ENCODE measurements at regions not wholly inside any gene's neighbourhood (a gene's known extent, or its start where the extent isn't known, plus 50 kb on each side); places are given as distances from the start of the nearest gene placed in this dataset.

DNA sequence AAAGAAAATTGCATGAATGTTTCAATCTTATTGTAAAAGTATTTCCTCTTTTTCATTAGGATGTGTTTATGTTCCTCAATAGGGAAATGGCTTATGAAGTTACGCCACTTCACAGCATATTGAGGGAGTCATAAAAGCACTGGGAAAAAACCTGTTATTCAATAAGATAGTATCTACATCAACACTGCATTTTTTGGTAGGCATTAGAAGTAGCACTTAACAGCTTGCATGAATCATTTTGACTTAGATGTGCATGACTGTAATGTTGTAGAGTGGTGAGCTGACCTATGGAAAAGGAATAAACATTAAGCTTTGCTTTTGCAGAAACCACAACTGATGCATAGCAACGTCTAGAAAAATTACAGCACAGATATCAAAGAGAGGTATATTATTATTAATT, 111.2 kb upstream of the GRXCR1 start:
- 47 to 67% (median 63%) methylated on average over 2 of the region's 2 CpGs for WGBS, 5 donors

DNA sequence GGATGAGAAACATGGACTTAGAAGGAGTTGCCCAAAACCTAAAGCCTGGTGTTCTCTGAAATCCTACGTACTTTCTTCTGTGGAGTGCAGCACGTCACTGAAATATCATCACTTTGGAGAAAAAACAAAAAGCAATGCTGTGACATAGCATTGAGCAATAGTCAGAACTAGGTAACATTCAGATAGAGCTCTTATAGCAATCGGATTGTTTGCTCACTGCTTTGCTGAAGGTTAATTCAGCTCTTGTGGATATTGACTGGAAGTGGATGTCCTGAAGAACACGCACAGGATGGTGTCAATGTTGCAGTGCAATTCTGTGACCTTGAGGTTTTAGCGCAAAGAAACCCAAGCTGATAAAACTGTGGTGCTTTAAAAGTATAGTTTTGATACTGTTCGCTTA, 114.2 kb upstream of the GRXCR1 start:
- no peaks in the 10 kb centered on the region for H3K36me3 ChIP-seq
- DNase-seq: no peak
- H3K27ac ChIP-seq: no peak overlapping the region
- no peaks in the 10 kb centered on the region for H3K9me3 ChIP-seq
- no peaks in the 10 kb centered on the region for H3K4me1 ChIP-seq
- WGBS, 5 donors: 44 to 65% (median 51%) methylated on average over 6 of the region's 6 CpGs
- intact Hi-C loops (cut with DNase I; ENCODE audit: low total_unique reads): no loop called here
- no peaks in the 10 kb centered on the region for H3K27me3 ChIP-seq
- TF ChIP-seq POLR2AphosphoS5 (IDR thresholded peaks at IDR 0.05) (no peak), POLR2A (IDR thresholded peaks at IDR 0.05) (no peak), EP300 (IDR thresholded peaks at IDR 0.05) (no peak)
- TF ChIP-seq, protein P1, sequence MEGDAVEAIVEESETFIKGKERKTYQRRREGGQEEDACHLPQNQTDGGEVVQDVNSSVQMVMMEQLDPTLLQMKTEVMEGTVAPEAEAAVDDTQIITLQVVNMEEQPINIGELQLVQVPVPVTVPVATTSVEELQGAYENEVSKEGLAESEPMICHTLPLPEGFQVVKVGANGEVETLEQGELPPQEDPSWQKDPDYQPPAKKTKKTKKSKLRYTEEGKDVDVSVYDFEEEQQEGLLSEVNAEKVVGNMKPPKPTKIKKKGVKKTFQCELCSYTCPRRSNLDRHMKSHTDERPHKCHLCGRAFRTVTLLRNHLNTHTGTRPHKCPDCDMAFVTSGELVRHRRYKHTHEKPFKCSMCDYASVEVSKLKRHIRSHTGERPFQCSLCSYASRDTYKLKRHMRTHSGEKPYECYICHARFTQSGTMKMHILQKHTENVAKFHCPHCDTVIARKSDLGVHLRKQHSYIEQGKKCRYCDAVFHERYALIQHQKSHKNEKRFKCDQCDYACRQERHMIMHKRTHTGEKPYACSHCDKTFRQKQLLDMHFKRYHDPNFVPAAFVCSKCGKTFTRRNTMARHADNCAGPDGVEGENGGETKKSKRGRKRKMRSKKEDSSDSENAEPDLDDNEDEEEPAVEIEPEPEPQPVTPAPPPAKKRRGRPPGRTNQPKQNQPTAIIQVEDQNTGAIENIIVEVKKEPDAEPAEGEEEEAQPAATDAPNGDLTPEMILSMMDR (IDR thresholded peaks at IDR 0.05): no peak
- H3K4me3 ChIP-seq: no peak overlapping the region

More for the DNA sequence above, 111.2 kb upstream of the GRXCR1 start:
- no peaks in the 10 kb centered on the region for H3K4me1 ChIP-seq
- H3K27ac ChIP-seq: no peak overlapping the region
- TF ChIP-seq EP300 (IDR thresholded peaks at IDR 0.05): no peak
- TF ChIP-seq, protein P1 (IDR thresholded peaks at IDR 0.05): no peak
- TF ChIP-seq POLR2AphosphoS5 (IDR thresholded peaks at IDR 0.05): no peak
- no peak for TF ChIP-seq POLR2A (IDR thresholded peaks at IDR 0.05)
- H3K4me3 ChIP-seq: no peak overlapping the region
- H3K27me3 ChIP-seq: no peaks in the 10 kb centered on the region
- H3K9me3 ChIP-seq: peaks cover 0 to 3% (median 0%) of the 10 kb centered on the region in 4 donors
- DNase-seq: no peak
- intact Hi-C loops (cut with DNase I; ENCODE audit: low total_unique reads): no loop called here
- no peaks in the 10 kb centered on the region for H3K36me3 ChIP-seq

DNA sequence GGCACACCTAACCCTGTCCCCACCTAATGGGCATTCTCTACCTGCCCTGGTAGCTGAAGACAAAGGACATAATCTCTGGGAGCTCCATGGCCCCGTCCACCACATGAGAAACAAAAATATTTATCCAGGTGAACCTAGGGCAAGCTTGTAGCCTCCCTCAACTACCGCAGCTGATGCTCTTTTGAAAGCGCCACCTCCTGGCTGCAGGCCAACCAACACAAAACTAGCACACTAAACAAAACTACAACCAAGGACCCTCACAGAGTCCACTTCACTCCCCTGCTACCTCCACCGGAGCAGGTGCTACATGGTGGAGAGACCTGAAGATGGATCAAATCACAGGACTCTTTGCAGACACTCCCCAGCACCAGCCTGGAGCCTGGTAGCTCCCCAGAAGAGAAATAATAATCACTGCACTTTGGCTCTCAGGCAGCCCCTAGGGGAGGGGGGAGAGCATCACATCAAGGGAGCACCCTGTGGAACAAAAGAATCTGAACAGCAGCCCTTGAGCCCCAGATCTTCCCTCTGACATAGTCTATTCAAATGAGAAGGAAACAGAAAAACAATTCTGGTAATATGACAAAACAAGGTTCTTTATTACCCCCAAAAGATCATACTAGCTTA, 111.3 kb upstream of the ATP8A1 start:
- TF ChIP-seq POLR2AphosphoS5 (IDR thresholded peaks at IDR 0.05) (no peak), POLR2A (IDR thresholded peaks at IDR 0.05) (no peak), EP300 (IDR thresholded peaks at IDR 0.05) (no peak)
- TF ChIP-seq, protein P1 (IDR thresholded peaks at IDR 0.05): no peak
- Histone ChIP-seq H3K27me3 (no peaks in the 10 kb centered on the region), H3K4me1 (no peaks in the 10 kb centered on the region), H3K27ac (no peak overlapping the region), H3K9me3 (no peaks in the 10 kb centered on the region), H3K36me3 (no peaks in the 10 kb centered on the region), H3K4me3 (no peak overlapping the region)
- DNase-seq: no peak
- intact Hi-C loops (cut with DNase I; ENCODE audit: low total_unique reads): no loop called here
- 59 to 65% (median 61%) methylated on average over 4 of the region's 4 CpGs for WGBS, 5 donors

DNA sequence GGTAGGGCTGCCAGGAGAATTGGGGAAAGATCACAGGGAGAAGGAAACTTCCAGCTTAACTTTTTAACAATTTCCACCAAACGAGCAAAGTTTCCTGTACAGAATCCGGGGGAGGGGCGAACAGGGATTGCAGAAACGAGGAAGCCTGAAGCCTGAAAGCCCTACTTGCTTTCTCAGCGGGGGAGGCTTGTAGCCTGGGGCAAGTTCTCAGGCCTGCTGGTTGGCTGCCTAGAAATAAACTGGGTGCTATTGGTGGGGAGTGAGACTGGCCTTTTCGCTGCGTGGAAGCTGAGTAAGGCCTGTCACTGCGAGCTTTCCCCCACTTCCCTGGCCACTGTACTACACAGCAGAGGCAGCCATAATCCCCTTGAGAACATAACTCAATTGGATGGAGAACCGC, 110.8 kb upstream of the ATP8A1 start:
- no peak for DNase-seq
- H3K27ac ChIP-seq: no peak overlapping the region
- H3K9me3 ChIP-seq: no peaks in the 10 kb centered on the region
- WGBS, 5 donors: 82 to 89% (median 89%) methylated on average over 9 of the region's 9 CpGs
- no peaks in the 10 kb centered on the region for H3K36me3 ChIP-seq
- no peak overlapping the region for H3K4me3 ChIP-seq
- no peaks in the 10 kb centered on the region for H3K4me1 ChIP-seq
- H3K27me3 ChIP-seq: no peaks in the 10 kb centered on the region
- no peak for TF ChIP-seq POLR2AphosphoS5 (IDR thresholded peaks at IDR 0.05)
- no peak for TF ChIP-seq EP300 (IDR thresholded peaks at IDR 0.05)
- TF ChIP-seq POLR2A (IDR thresholded peaks at IDR 0.05): no peak
- TF ChIP-seq, protein P1 (IDR thresholded peaks at IDR 0.05): no peak
- intact Hi-C loops (cut with DNase I; ENCODE audit: low total_unique reads): no loop called here
